Brain microvascular endothelial cell (primary cell): ENCODE measurements at regions not wholly inside any gene's neighbourhood (a gene's known extent, or its start where the extent isn't known, plus 50 kb on each side); places are given as distances from the start of the nearest gene placed in this dataset.

Source experiments
- DNase-seq: peaks from one replicate; pipeline ENCODE4 v3.0.0-alpha.2; 2020
- H3K27ac ChIP-seq: fragments of 250-450 bp; sonication (Bioruptor Pico); 2 replicates; pipeline ENCODE4 v1.5.1; 2020; ENCODE audit warnings: mild to moderate bottlenecking, moderate library complexity
- H3K27me3 ChIP-seq: fragments of 250-450 bp; sonication (Bioruptor Pico); replicated peaks from 2 replicates; pipeline ENCODE4 v1.5.1; 2020; ENCODE audit warnings: mild to moderate bottlenecking
- H3K36me3 ChIP-seq: fragments of 250-450 bp; sonication (Bioruptor Pico); replicated peaks from 2 replicates; pipeline ENCODE4 v1.5.1; 2020; ENCODE audit warnings: mild to moderate bottlenecking
- H3K4me3 ChIP-seq: 2 replicates; pipeline ENCODE4 v1.5.1; 2011; ENCODE audit warnings: low read depth, mild to moderate bottlenecking, control low read depth, low read length, moderate library complexity
- CTCF ChIP-seq: IDR thresholded peaks from 2 replicates; pipeline ENCODE4 v1.5.1; 2011; ENCODE audit warnings: low read depth, mild to moderate bottlenecking, moderate library complexity, low read length, control low read depth, inconsistent platforms; ENCODE audit errors: missing control alignments
- in situ Hi-C: cut with HindIII; loops from 2 replicates; pipeline ENCODE4 v1.10.0; 2017; ENCODE audit warnings: low sequenced_read_pairs, low pct_ligation_motif_present

GRCh38 chr1:244137725-244138124 is 86.6 kb downstream of the ZBTB18 start:
- peak; percentile 67 for DNase-seq
- no peak overlapping the region for H3K27ac ChIP-seq
- no peaks in the 10 kb centered on the region for H3K36me3 ChIP-seq
- no peaks in the 10 kb centered on the region for H3K27me3 ChIP-seq
- in situ Hi-C loops: no loop called here
- H3K4me3 ChIP-seq: no peak overlapping the region
- TF ChIP-seq CTCF: no peak

- no peak overlapping the region for H3K27ac ChIP-seq
- in situ Hi-C loops: no loop called here
- H3K4me3 ChIP-seq: no peak overlapping the region
- H3K36me3 ChIP-seq: no peaks in the 10 kb centered on the region
- DNase-seq: no peak
- H3K27me3 ChIP-seq: no peaks in the 10 kb centered on the region
- no peak for TF ChIP-seq CTCF
Observed at GRCh38 chr1:244138399-244138798, 87.3 kb downstream of the ZBTB18 start.

GRCh38 chr1:244139655-244140054 is 88.6 kb downstream of the ZBTB18 start:
- DNase-seq: no peak
- in situ Hi-C loops: no loop called here
- H3K4me3 ChIP-seq: peak overlapping the region; percentile 6
- H3K27me3 ChIP-seq: no peaks in the 10 kb centered on the region
- no peaks in the 10 kb centered on the region for H3K36me3 ChIP-seq
- TF ChIP-seq CTCF: no peak
- H3K27ac ChIP-seq: no peak overlapping the region

GRCh38 chr1:244140420-244140819 is 89.3 kb downstream of the ZBTB18 start:
- no peaks in the 10 kb centered on the region for H3K36me3 ChIP-seq
- TF ChIP-seq CTCF: no peak
- no peak overlapping the region for H3K27ac ChIP-seq
- in situ Hi-C loops: no loop called here
- H3K27me3 ChIP-seq: no peaks in the 10 kb centered on the region
- no peak for DNase-seq
- no peak overlapping the region for H3K4me3 ChIP-seq

GRCh38 chr1:244144053-244144452 is 93.0 kb downstream of the ZBTB18 start:
- Histone ChIP-seq H3K4me3 (no peak overlapping the region), H3K27ac (no peak overlapping the region), H3K36me3 (no peaks in the 10 kb centered on the region), H3K27me3 (no peaks in the 10 kb centered on the region)
- TF ChIP-seq CTCF: no peak
- in situ Hi-C loops: no loop called here
- DNase-seq: no peak

- Histone ChIP-seq H3K4me3 (no peak overlapping the region), H3K27me3 (no peaks in the 10 kb centered on the region), H3K36me3 (no peaks in the 10 kb centered on the region), H3K27ac (no peak overlapping the region)
- no peak for TF ChIP-seq CTCF
- in situ Hi-C loops: no loop called here
- no peak for DNase-seq
Observed at GRCh38 chr1:244150071-244150470, 99.0 kb downstream of the ZBTB18 start.
